ENCODE measurements at regions not wholly inside any gene's neighbourhood (a gene's known extent, or its start where the extent isn't known, plus 50 kb on each side); places are given as distances from the start of the nearest gene placed in this dataset.

DNA sequence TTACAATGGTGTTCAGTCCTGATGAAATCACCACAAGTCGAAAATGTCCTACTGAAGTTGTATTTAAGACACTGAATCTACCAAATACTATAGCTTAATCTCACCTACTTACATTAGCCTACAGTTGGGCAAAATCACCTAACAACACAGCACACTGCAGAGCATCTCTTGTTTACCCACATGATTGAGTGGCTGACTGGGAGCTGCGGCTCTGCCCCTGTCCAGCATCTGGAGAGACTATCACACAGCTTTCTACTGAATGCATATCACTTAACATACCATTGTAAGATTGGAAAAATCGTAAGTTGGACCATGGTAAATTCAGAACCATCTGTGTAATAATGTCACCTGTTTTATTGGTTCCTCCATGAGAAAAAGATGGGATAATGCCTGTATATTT lies 1083.2 kb upstream of the PCDH7 start:
- Histone ChIP-seq H3K4me1 (ENCODE audit: control insufficient read depth, insufficient read depth, low read length) (no peaks in the 10 kb centered on the region), H3K36me3 (ENCODE audit: control insufficient read depth, insufficient read depth, low read length) (no peaks in the 10 kb centered on the region), H3K27me3 (ENCODE audit: control insufficient read depth, insufficient read depth, low read length) (no peaks in the 10 kb centered on the region), H3K4me3 (ENCODE audit: low read depth, low read length) (no peak overlapping the region), H3K9me3 (ENCODE audit: control insufficient read depth, insufficient read depth, low read length) (no peaks in the 10 kb centered on the region), H3K27ac (ENCODE audit: low read depth, low read length) (no peak overlapping the region)
- no CpG with 5 or more reads among the region's 3 CpGs for WGBS (ENCODE audit: insufficient coverage)
- no peak for DNase-seq (ENCODE audit: low read depth in 4 of 6, low spot score in 6 of 6)

GRCh38 chr4:29653221-29653620 lies 1066.9 kb upstream of the PCDH7 start:
- Histone ChIP-seq H3K9me3 (ENCODE audit: control insufficient read depth, insufficient read depth, low read length) (no peaks in the 10 kb centered on the region), H3K36me3 (ENCODE audit: control insufficient read depth, insufficient read depth, low read length) (no peaks in the 10 kb centered on the region), H3K4me1 (ENCODE audit: control insufficient read depth, insufficient read depth, low read length) (no peaks in the 10 kb centered on the region), H3K27ac (ENCODE audit: low read depth, low read length) (no peak overlapping the region), H3K27me3 (ENCODE audit: control insufficient read depth, insufficient read depth, low read length) (no peaks in the 10 kb centered on the region), H3K4me3 (ENCODE audit: low read depth, low read length) (no peak overlapping the region)
- DNase-seq (ENCODE audit: low read depth in 4 of 6, low spot score in 6 of 6) = no peak
- WGBS (ENCODE audit: insufficient coverage) = 76% methylated on average over 2 of the region's 6 CpGs

GRCh38 chr4:29680644-29681043 lies 1039.5 kb upstream of the PCDH7 start:
- Histone ChIP-seq H3K4me3 (ENCODE audit: low read depth, low read length) (no peak overlapping the region), H3K9me3 (ENCODE audit: control insufficient read depth, insufficient read depth, low read length) (no peaks in the 10 kb centered on the region), H3K27me3 (ENCODE audit: control insufficient read depth, insufficient read depth, low read length) (no peaks in the 10 kb centered on the region), H3K4me1 (ENCODE audit: control insufficient read depth, insufficient read depth, low read length) (no peaks in the 10 kb centered on the region), H3K27ac (ENCODE audit: low read depth, low read length) (no peak overlapping the region), H3K36me3 (ENCODE audit: control insufficient read depth, insufficient read depth, low read length) (no peaks in the 10 kb centered on the region)
- DNase-seq (ENCODE audit: low read depth in 4 of 6, low spot score in 6 of 6) = no peak
- no CpG with 5 or more reads among the region's 1 CpG for WGBS (ENCODE audit: insufficient coverage)

DNA sequence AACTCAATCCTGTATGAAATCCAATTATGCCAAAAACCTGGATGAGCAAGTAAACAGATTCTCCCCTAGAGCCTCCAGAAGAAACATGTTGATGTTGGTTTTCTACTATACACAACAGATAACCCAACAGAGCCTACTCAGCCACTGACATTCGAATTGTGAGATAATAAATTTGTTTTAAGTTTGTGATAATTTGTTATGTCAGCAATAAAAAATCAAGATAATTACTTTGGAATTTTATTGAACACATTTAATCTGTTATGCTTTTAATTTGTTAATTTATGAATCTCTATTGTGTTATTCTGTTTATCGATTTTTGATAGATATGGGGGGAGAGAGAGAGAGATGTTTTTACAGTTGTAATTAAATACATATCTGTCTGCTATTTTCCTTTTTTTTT lies 1016.1 kb upstream of the PCDH7 start:
- Histone ChIP-seq H3K4me1 (ENCODE audit: control insufficient read depth, insufficient read depth, low read length) (no peaks in the 10 kb centered on the region), H3K9me3 (ENCODE audit: control insufficient read depth, insufficient read depth, low read length) (no peaks in the 10 kb centered on the region), H3K36me3 (ENCODE audit: control insufficient read depth, insufficient read depth, low read length) (no peaks in the 10 kb centered on the region), H3K4me3 (ENCODE audit: low read depth, low read length) (no peak overlapping the region), H3K27me3 (ENCODE audit: control insufficient read depth, insufficient read depth, low read length) (no peaks in the 10 kb centered on the region), H3K27ac (ENCODE audit: low read depth, low read length) (no peak overlapping the region)
- no peak for DNase-seq (ENCODE audit: low read depth in 4 of 6, low spot score in 6 of 6)
- WGBS (ENCODE audit: insufficient coverage) = no CpG with 5 or more reads among the region's 2 CpGs

- DNase-seq (ENCODE audit: low read depth in 4 of 6, low spot score in 6 of 6) = no peak
- Histone ChIP-seq H3K4me3 (ENCODE audit: low read depth, low read length) (no peak overlapping the region), H3K27ac (ENCODE audit: low read depth, low read length) (no peak overlapping the region), H3K9me3 (ENCODE audit: control insufficient read depth, insufficient read depth, low read length) (no peaks in the 10 kb centered on the region), H3K4me1 (ENCODE audit: control insufficient read depth, insufficient read depth, low read length) (no peaks in the 10 kb centered on the region), H3K36me3 (ENCODE audit: control insufficient read depth, insufficient read depth, low read length) (no peaks in the 10 kb centered on the region), H3K27me3 (ENCODE audit: control insufficient read depth, insufficient read depth, low read length) (no peaks in the 10 kb centered on the region)
- 72% methylated on average over 3 of the region's 3 CpGs for WGBS (ENCODE audit: insufficient coverage)
Measured at GRCh38 chr4:29708473-29708872, 1011.7 kb upstream of the PCDH7 start.

DNA sequence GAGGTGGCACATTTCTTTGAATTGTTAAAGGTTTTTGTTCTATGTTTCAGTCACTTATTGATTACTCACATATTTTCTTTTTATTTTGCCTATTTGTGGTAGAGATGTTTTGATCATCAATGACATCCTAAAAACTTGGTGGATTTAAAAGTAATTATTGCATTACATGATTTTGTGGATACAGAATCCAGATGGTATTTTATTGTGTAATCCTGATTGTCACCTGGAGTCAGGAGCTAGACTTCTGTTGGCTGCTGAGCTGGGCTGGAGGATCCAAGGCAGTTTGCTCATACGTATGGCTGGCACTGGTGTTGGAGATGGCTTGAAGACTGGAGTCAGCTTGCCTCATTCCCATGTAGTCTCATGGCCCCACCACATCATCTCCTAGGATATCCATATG lies 1009.6 kb upstream of the PCDH7 start:
- H3K9me3 ChIP-seq (ENCODE audit: control insufficient read depth, insufficient read depth, low read length) = no peaks in the 10 kb centered on the region
- 80% methylated on average over 1 of the region's 1 CpG for WGBS (ENCODE audit: insufficient coverage)
- no peak overlapping the region for H3K4me3 ChIP-seq (ENCODE audit: low read depth, low read length)
- H3K27me3 ChIP-seq (ENCODE audit: control insufficient read depth, insufficient read depth, low read length) = no peaks in the 10 kb centered on the region
- no peak for DNase-seq (ENCODE audit: low read depth in 4 of 6, low spot score in 6 of 6)
- no peaks in the 10 kb centered on the region for H3K4me1 ChIP-seq (ENCODE audit: control insufficient read depth, insufficient read depth, low read length)
- no peak overlapping the region for H3K27ac ChIP-seq (ENCODE audit: low read depth, low read length)
- no peaks in the 10 kb centered on the region for H3K36me3 ChIP-seq (ENCODE audit: control insufficient read depth, insufficient read depth, low read length)

DNA sequence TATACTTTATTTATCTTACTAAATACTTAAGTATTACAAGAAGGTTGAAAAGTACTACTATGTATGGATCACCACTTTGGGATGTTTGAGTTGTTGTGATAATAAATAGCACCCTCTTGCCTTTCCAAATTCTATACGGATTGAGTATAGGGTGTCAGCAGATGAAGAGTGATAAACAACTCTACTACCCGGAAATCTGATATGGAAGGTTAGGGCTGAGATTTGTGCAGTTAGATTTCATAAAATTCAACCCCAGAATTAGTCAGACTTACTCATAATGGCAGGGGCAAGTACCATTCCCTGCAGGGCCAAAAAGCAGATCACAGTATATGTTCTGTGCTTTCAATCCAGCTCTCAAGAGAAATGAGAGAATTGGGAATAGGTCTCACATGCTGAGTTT lies 1008.9 kb upstream of the PCDH7 start:
- H3K4me3 ChIP-seq (ENCODE audit: low read depth, low read length) = no peak overlapping the region
- H3K36me3 ChIP-seq (ENCODE audit: control insufficient read depth, insufficient read depth, low read length) = no peaks in the 10 kb centered on the region
- no peak overlapping the region for H3K27ac ChIP-seq (ENCODE audit: low read depth, low read length)
- H3K9me3 ChIP-seq (ENCODE audit: control insufficient read depth, insufficient read depth, low read length) = no peaks in the 10 kb centered on the region
- no peaks in the 10 kb centered on the region for H3K27me3 ChIP-seq (ENCODE audit: control insufficient read depth, insufficient read depth, low read length)
- H3K4me1 ChIP-seq (ENCODE audit: control insufficient read depth, insufficient read depth, low read length) = no peaks in the 10 kb centered on the region
- WGBS (ENCODE audit: insufficient coverage) = no CpG with 5 or more reads among the region's 2 CpGs
- no peak for DNase-seq (ENCODE audit: low read depth in 4 of 6, low spot score in 6 of 6)

GRCh38 chr4:29717287-29718057 lies 1002.7 kb upstream of the PCDH7 start:
- Histone ChIP-seq H3K4me3 (ENCODE audit: low read depth, low read length) (no peak overlapping the region), H3K36me3 (ENCODE audit: control insufficient read depth, insufficient read depth, low read length) (no peaks in the 10 kb centered on the region), H3K27me3 (ENCODE audit: control insufficient read depth, insufficient read depth, low read length) (no peaks in the 10 kb centered on the region), H3K4me1 (ENCODE audit: control insufficient read depth, insufficient read depth, low read length) (no peaks in the 10 kb centered on the region), H3K27ac (ENCODE audit: low read depth, low read length) (no peak overlapping the region), H3K9me3 (ENCODE audit: control insufficient read depth, insufficient read depth, low read length) (no peaks in the 10 kb centered on the region)
- DNase-seq (ENCODE audit: low read depth in 4 of 6, low spot score in 6 of 6) = no peak
- WGBS (ENCODE audit: insufficient coverage) = 100% methylated on average over 2 of the region's 10 CpGs

- Histone ChIP-seq H3K4me1 (ENCODE audit: control insufficient read depth, insufficient read depth, low read length) (no peaks in the 10 kb centered on the region), H3K4me3 (ENCODE audit: low read depth, low read length) (no peak overlapping the region), H3K36me3 (ENCODE audit: control insufficient read depth, insufficient read depth, low read length) (no peaks in the 10 kb centered on the region), H3K27ac (ENCODE audit: low read depth, low read length) (no peak overlapping the region), H3K9me3 (ENCODE audit: control insufficient read depth, insufficient read depth, low read length) (no peaks in the 10 kb centered on the region), H3K27me3 (ENCODE audit: control insufficient read depth, insufficient read depth, low read length) (no peaks in the 10 kb centered on the region)
- no peak for DNase-seq (ENCODE audit: low read depth in 4 of 6, low spot score in 6 of 6)
Measured at GRCh38 chr4:29718136-29718535, 1002.0 kb upstream of the PCDH7 start.

DNA sequence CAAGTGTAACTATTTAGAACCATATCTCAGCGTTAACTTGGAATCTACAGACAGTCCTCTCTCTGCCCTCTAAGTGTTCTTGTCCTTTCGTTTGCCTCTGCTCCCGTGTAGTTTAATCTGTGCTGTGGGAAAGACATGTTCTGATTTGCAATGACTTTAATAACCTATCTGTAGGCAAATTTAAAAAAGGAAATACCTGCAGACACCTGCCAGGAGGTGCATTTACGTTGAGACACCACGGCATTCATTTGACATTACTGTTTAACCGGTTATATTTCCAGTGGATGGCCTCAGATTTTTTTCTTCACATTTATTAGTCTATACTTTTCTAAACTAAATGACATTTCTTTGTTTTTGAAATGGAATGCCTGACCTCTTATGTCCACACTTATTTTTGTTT lies 997.9 kb upstream of the PCDH7 start:
- Histone ChIP-seq H3K27ac (ENCODE audit: low read depth, low read length) (no peak overlapping the region), H3K4me3 (ENCODE audit: low read depth, low read length) (no peak overlapping the region), H3K36me3 (ENCODE audit: control insufficient read depth, insufficient read depth, low read length) (no peaks in the 10 kb centered on the region), H3K4me1 (ENCODE audit: control insufficient read depth, insufficient read depth, low read length) (no peaks in the 10 kb centered on the region), H3K27me3 (ENCODE audit: control insufficient read depth, insufficient read depth, low read length) (no peaks in the 10 kb centered on the region), H3K9me3 (ENCODE audit: control insufficient read depth, insufficient read depth, low read length) (no peaks in the 10 kb centered on the region)
- peak in 1 of 6 donors; percentile 28 for DNase-seq (ENCODE audit: low read depth in 4 of 6, low spot score in 6 of 6)
- WGBS (ENCODE audit: insufficient coverage) = no CpG with 5 or more reads among the region's 6 CpGs
